ENCODE measurements at regions not wholly inside any gene's neighbourhood (a gene's known extent, or its start where the extent isn't known, plus 50 kb on each side); places are given as distances from the start of the nearest gene placed in this dataset.
"Not testable (repeated sequence)": the region's sequence is repeated elsewhere in the genome, so short reads cannot be mapped to it uniquely, and the experiment has no call there.

DNA sequence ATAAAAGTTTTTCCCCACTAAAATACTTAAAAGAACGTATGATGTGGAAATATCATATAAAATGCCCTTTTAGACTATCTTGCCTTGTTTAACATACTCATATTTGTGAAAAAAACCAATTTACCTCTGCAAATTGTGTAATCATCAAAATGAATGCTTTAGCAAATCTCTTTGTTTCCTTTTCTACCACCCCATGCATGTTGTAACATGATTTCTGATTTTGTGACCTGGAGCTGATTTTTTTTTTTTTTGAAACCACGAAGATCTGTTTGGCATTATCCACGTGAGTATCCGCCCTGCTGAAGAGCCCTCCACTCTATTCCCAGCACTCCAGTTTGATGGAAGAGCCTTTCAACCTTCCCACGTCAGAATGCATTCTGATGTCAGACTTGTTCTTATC is 245.8 kb upstream of the NBEA start:
- DNase-seq (ENCODE audit: low read depth): no peak

DNA sequence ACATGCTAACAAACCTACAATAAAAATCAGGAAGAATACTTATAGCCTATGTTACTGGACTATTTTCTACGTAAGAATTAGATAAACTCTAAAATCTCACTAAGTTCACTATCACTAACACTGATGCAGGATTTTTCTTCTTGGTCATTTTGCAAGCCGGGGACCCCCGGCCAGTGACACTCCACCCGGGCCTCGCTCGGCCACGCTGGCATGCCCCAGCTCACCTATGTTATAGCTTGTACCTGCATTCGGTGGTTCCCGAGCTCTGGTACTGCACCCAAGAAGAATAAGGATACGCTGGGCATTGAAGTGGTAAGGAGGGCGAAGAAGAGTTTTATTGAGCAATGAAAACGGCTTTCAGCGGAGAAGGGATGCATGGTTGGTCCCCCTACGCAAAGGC is 245.3 kb upstream of the NBEA start:
- DNase-seq (ENCODE audit: low read depth): no peak

DNA sequence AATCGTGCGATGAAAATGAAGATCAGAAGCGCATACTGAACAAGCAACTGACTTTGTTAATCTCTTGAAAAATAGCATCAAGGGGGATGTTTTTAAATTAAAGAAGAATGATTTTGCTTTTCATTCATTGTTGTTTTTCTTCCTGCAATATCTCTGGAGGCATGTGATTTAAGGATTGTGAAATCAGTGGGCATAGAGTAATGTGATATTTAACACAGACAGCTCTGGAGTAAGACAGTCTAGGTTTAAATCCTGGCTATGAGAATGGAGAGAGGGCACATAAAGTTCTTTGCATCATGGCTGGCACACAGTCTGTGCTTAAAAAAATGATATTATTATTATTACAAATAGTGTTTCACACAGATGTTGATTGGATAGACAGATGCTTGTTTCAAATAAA is 243.1 kb upstream of the NBEA start:
- DNase-seq (ENCODE audit: low read depth): no peak

GRCh38 chr13:34700155-34700554 is 241.9 kb upstream of the NBEA start:
- no peak for DNase-seq (ENCODE audit: low read depth)

GRCh38 chr13:34701919-34702318 is 240.2 kb upstream of the NBEA start:
- no peak for DNase-seq (ENCODE audit: low read depth)

DNA sequence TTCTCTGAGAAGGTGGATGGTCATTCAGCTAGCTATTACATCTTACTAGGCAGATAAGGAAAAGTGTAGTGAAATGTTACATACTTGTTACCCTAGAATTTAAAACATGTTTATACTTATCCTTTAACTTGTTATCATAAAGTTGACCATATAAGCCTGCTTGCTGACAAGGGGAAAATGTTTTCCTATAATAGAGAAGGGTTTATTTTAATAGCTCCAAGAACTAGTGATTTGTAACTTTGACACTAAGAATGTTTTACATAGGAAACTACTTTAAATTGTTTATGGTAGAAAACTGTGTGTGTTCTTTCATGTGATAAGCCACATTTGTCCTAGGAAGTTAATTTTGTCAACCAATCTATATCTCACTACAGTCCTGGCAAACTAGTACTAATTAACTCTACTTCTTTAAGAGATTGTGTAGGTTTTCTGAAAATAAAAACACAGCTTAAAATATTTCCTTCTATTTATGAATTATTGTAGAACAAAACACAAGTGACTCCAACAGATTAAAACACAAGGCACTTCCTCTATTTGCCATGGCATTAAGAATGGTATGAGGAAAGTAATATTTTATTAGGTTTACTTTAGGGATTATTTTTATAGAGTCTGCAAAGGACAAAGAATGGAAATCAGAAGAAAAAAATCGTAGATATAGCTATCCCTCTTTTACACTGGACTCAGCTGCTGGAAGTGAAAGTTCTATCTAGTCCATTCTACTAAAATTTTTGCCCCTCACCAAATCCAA is 233.3 kb upstream of the NBEA start:
- no peak for DNase-seq (ENCODE audit: low read depth)

DNA sequence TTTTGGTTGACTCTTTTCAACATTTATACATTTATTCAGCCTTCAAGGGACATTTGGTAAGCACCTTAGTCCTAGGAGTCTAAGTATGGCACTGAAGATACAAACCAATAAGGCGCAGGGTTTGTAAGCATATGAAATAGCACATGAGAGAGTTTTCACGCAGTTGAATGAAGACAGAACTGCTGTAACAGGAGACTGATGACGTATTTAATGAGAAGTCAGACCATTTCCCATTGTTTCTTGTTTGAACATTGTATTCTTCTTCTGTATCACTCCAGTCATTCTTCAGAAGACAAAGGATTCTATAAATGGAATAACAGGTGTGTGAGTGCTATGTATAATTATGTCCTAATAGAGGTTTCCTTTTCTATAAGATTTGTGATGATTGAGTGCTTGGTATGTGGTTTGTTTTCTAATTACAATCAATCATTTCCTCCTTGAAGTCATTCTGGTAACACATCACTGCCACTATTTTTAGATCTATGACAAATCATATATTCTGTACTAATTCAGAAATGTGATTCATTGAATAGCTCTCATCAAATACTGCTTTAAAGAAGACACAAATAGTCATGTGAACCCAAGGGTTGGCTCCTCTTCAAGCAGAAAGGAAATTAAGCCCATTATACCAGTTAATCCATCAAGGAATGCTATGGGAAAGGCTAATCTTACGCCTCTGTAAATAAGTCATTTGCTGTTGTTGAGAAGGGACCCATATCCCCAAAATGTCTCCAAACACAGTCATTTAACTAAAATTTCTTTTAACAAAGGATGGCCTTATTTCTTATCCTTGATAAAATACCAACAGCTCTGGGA is 222.8 kb upstream of the NBEA start:
- DNase-seq (ENCODE audit: low read depth): no peak

DNA sequence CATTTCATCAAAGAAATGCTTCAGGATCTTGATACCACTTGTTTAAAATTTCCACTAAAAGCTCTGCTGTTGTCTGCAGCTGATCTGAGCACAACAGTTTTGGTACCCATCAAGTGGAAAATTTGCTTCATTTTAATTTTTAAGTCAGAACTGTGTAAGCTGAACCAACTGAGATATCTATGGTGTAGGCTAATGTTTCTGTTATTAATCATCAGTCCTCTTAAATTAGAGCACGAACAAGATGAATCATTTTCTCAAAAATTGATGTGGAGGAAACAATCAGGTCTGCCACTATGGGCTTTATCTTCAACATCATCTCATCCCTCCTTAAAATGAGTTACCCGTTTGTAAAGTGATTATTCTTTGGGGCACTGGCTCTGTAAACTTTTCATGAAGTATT is 221.5 kb upstream of the NBEA start:
- DNase-seq (ENCODE audit: low read depth): no peak

DNA sequence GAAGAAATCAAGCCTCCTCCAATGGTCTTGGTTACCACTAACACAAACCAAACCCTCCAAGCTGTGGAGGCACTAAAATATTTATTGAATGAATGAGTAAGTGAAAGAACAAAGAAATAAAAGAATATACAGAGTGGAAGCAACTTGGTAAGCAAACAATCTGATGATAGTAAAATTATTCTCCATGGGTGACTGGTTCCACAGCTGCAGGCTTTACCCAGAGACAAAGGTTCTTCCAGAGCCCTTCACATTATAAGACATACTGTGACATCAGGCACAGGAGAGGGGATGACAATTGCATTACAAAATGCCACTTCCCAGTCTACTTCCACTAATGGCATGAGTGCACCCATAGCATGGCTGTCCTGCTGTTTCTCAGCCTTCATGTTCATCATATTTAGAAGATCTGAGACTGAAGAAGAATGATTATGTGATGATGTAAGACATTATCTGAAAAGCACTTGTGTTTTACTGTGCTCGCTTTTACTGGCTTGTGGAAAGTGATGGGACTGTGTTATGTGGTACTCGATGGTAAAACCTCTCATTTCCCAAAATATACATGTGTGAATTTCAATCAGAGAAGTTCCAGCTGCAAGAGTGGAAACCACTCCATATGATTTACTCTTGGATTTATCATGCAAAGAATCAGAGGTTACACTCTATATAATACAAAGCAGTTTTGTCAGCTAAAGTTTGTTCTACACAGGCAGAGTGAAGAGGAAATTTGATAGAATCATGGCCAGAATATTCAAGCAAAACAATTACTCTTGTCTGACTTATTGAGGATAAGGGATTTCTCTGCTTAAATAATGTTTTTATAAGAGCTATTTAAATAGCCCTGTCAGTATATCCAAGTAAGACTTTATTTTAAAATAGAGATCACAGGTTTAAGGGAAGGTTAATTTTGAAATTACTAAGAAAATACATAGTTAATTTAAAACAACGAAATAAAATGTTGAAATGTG is 220.2 kb upstream of the NBEA start:
- DNase-seq (ENCODE audit: low read depth): no peak

DNA sequence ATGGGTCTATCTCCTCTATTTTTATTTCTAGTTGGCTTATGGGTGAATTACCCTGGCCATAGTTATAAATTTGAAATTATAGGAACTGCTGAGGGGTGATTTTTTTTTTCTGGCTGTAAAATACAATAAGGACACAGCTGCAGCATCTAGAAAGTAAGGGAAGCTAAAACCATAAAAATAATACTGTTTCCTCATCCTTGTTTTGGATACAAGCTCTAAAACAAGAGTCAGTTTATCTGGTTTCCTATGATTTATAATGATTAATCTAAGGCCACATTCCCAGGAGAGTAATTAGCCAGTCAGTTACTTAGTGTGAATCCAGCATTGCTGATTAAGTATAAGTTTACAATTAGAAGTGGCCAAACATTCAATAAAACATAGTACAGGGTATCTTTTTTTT is 219.1 kb upstream of the NBEA start:
- DNase-seq (ENCODE audit: low read depth): no peak

GRCh38 chr13:34730961-34731360 is 211.1 kb upstream of the NBEA start:
- DNase-seq (ENCODE audit: low read depth): no peak

DNA sequence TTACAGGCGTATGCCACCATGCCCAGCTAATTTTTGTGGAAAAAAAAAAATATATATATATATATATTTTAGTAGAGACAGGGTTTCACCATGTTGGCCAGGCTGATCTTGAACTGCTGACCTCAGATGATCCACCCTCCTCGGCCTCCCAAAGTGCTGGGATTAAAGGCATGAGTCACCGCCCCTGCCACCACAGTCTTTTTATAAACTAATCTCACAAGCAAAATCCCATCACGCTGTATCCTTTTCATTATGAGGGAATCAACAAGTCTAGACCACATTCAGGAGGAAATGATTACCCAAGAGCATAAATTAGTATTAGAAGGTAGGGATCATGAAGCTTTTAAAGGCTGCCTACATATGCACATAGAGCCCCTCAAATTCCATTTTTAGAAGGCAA is 210.6 kb upstream of the NBEA start:
- no peak for DNase-seq (ENCODE audit: low read depth)

DNA sequence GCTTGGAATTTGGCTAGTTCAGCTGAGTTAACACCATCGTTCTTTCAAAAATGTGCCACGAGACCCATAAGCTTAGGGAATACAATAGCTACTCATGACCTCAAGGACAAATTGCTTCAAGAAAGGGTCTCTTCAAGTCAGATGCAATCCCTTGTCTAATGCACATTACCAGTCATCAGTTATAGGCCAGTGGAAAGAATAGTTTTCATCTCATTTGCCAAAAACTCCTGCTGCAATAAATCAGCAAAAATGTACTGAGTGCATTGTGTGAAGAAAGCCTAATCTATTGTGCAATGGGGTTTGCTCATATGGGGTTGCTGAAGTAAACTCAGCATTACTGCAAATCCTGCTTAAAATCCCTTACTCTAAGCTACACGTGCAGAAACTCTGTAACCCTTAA is 208.3 kb upstream of the NBEA start:
- peak; percentile 11 for DNase-seq (ENCODE audit: low read depth)

DNA sequence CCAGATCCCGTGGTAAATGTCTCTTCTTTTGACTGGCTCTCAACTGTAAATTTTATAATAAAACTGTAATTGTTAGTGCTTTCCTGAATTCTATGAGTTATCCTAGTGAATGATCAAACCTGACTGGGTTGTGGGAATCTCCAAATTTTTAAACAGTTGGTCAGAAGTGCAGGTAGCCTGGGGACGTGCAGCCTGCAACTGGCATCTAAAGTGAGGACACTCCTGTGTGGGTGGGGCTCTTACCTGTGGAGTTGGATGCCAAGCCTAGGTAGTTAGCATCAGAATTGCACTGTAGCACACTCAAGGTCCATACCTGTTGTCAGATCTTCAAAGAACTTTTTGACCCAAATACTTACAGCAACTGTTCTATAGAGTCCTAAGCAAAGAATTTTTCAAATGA is 207.1 kb upstream of the NBEA start:
- no peak for DNase-seq (ENCODE audit: low read depth)

- no peak for DNase-seq (ENCODE audit: low read depth)
Observed at GRCh38 chr13:34738254-34738992, 203.6 kb upstream of the NBEA start.

DNA sequence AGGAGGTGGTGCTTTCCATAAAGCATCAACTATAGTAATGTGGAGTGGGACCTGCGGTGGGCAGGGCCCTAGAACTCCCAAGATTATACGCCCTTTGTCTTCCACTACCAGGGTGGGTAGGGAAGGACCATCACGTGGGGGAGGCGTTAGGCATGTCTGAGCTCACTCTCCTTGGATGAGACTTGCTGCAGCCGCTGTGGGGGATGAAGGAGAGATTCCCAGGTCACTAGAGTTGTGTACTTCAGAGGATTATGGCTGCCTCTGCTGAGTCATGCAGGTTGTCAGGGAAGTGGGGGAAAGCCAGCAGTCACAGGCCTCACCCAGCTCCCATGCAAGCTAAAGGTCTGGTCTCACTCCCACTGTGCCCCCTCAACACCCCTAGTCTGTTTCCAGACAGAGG is 195.0 kb upstream of the NBEA start:
- not testable (repeated sequence) for DNase-seq (ENCODE audit: low read depth)

- no peak for DNase-seq (ENCODE audit: low read depth)
Observed at GRCh38 chr13:34747507-34747906, 194.6 kb upstream of the NBEA start.

- no peak for DNase-seq (ENCODE audit: low read depth)
Observed at GRCh38 chr13:34748073-34748472, 194.0 kb upstream of the NBEA start.

DNA sequence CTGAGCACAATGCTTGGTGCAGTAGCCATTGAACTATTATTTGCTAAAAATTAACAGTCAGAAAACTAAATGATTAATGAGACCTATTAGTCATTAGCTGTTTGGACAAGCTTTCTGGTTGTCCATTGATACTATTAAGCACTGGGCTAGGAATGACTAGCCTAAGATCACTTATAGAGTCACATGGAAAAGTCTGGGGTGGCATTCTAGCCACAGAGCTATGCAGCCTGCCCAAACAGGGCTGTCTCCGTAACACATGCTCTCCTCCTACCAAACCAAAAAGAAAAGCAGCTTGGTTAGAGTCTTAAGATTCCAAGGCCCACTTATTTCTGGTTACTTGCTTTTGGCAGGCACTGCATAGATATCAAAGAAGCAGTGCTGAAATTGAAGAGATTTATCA is 193.5 kb upstream of the NBEA start:
- DNase-seq (ENCODE audit: low read depth): no peak

- DNase-seq (ENCODE audit: low read depth): no peak
Observed at GRCh38 chr13:34749046-34749445, 193.0 kb upstream of the NBEA start.

GRCh38 chr13:34750078-34750931 is 191.8 kb upstream of the NBEA start:
- no peak for DNase-seq (ENCODE audit: low read depth)

All from GM04503 (cell line).